ENCODE measurements at regions not wholly inside any gene's neighbourhood (a gene's known extent, or its start where the extent isn't known, plus 50 kb on each side); places are given as distances from the start of the nearest gene placed in this dataset.

DNA sequence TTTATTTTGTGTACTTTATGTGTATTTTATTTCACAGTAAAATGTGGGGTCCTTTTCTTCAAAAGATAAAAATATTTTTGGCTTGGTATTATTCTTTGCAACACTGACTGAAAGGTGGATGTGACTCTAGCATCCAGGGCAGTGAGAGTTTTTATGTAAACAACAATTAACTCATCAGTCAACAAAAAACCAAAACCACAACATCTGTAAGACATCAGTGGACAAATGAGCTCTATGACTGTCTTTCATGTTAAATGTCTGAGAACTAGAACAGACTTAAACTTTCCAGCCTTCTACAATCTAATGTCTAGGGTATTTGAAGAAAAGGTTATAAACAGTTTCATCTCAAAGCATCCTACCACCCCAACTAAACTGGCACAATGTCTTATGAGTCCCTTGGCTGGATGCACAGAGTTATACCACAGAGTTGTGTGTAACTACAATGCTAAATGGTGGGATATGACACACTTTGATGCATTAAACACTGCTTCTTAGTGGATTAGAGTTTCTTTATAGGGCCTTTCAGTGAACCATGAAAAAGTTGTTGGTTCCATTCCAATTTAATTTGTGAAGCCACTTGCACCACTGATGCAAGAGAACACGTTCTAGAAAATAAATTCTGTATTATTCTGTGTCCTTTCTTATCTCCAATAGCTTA, 544.2 kb upstream of the KLF12 start:
- no peak overlapping the region for H2BK120ac ChIP-seq (replicated peaks; ENCODE audit: low read depth, low read length)
- no peaks in the 10 kb centered on the region for H3K9me3 ChIP-seq (ENCODE audit: insufficient read depth in 2 of 2, low read depth in 1 of 2, low read length in 1 of 2)
- H3K36me3 ChIP-seq (ENCODE audit: control insufficient read depth in 2 of 4, insufficient read depth in 4 of 4, low read length in 3 of 4): no peaks in the 10 kb centered on the region
- no peak overlapping the region for H3K27ac ChIP-seq (ENCODE audit: low read depth, low read length)
- no peak overlapping the region for H3K56ac ChIP-seq (replicated peaks; ENCODE audit: insufficient read length, low read depth, low read length)
- no peaks in the 10 kb centered on the region for H3K4me1 ChIP-seq (replicated peaks in 1 of 4; ENCODE audit: control insufficient read depth in 3 of 4, insufficient read depth in 4 of 4, low read length in 3 of 4)
- no peak overlapping the region for H2AFZ ChIP-seq (ENCODE audit: low read length)
- H2AK5ac ChIP-seq (ENCODE audit: low read depth, low read length): no peak overlapping the region
- H3K4ac ChIP-seq (replicated peaks; ENCODE audit: insufficient read length, low read depth, low read length): no peak overlapping the region
- DNase-seq (ENCODE audit: low read depth in 1 of 2, low spot score in 2 of 2) (no peak), FAIRE-seq (no peak)
- H2BK12ac ChIP-seq (ENCODE audit: low read depth, low read length): no peak overlapping the region
- no peaks in the 10 kb centered on the region for H3K79me2 ChIP-seq (ENCODE audit: control insufficient read depth in 1 of 2, insufficient read depth in 2 of 2, low read length in 2 of 2)
- H4K5ac ChIP-seq (ENCODE audit: insufficient read length, low read depth, low read length): no peak overlapping the region
- H3K4me2 ChIP-seq (ENCODE audit: insufficient read depth in 1 of 2, low read depth in 2 of 2, low read length in 2 of 2): no peak overlapping the region
- H4K20me1 ChIP-seq (replicated peaks in 1 of 2; ENCODE audit: control insufficient read depth in 1 of 2, insufficient read depth in 2 of 2, low read length in 2 of 2): no peaks in the 10 kb centered on the region
- H3K23me2 ChIP-seq (ENCODE audit: low read depth, low read length): no peaks in the 10 kb centered on the region
- no peak overlapping the region for H4K8ac ChIP-seq (ENCODE audit: extremely low read depth, insufficient read depth, low read length)
- no peaks in the 10 kb centered on the region for H3K79me1 ChIP-seq (ENCODE audit: low read depth, low read length)
- POLR2A ChIA-PET (ENCODE audit: partially characterized antibody): no interaction called here
- no peak overlapping the region for H3K14ac ChIP-seq (ENCODE audit: insufficient read length)
- no peak overlapping the region for H3K23ac ChIP-seq (ENCODE audit: insufficient read length)
- H3K4me3 ChIP-seq (ENCODE audit: extremely low read depth in 1 of 4, insufficient read depth in 2 of 4, low read depth in 3 of 4, low read length in 4 of 4): no peak overlapping the region
- H3K27me3 ChIP-seq (replicated peaks in 1 of 4; ENCODE audit: control insufficient read depth in 3 of 4, extremely low read depth in 1 of 4, insufficient read depth in 3 of 4, low read length in 3 of 4): no peaks in the 10 kb centered on the region
- H3K18ac ChIP-seq (ENCODE audit: extremely low read depth, low read length): no peak overlapping the region
- no peak overlapping the region for H4K91ac ChIP-seq (replicated peaks; ENCODE audit: insufficient read length, low read length)
- CTCF ChIA-PET (ENCODE audit: partially characterized antibody): no interaction called here
- H3K9ac ChIP-seq (replicated peaks in 1 of 4; ENCODE audit: extremely low read depth in 1 of 4, low read depth in 3 of 4, low read length in 3 of 4): no peak overlapping the region
- no peak overlapping the region for H2BK5ac ChIP-seq (ENCODE audit: low read depth, low read length)
- WGBS, 2 experiments (ENCODE audit: extremely low coverage in 1 of 2, insufficient coverage in 1 of 2, insufficient read length in 1 of 2, insufficient replicate concordance in 2 of 2, low coverage in 1 of 2, low lambda C conversion rate in 2 of 2, missing lambda C conversion rate in 1 of 2): 84% methylated on average over 1 of the region's 1 CpG; no CpG with 5 or more reads in 1 of the 2 experiments
- H2BK20ac ChIP-seq (ENCODE audit: low read length): no peak overlapping the region
- no peak overlapping the region for H2BK15ac ChIP-seq (ENCODE audit: low read length)
- TF ChIP-seq RBBP5 (IDR thresholded peaks at IDR 0.05; ENCODE audit: borderline replicate concordance, low read depth, low read length) (no peak), YY1 (IDR thresholded peaks at IDR 0.05; ENCODE audit: low read depth, low read length) (no peak), GTF2F1 (IDR thresholded peaks at IDR 0.05; ENCODE audit: borderline replicate concordance, low read depth, low read length) (no peak), EZH2 (IDR thresholded peaks at IDR 0.05; ENCODE audit: low read depth, low read length, severe bottlenecking) (no peak), RXRA (IDR thresholded peaks at IDR 0.05; ENCODE audit: insufficient read depth, low read depth, low read length) (no peak), CTBP2 (IDR thresholded peaks at IDR 0.05; ENCODE audit: borderline replicate concordance, insufficient read depth, insufficient read length, low read length) (no peak), HDAC2 (IDR thresholded peaks at IDR 0.05; ENCODE audit: borderline replicate concordance in 1 of 2, low read depth in 2 of 2, low read length in 2 of 2) (no peak)
